ENCODE measurements at regions not wholly inside any gene's neighbourhood (a gene's known extent, or its start where the extent isn't known, plus 50 kb on each side); places are given as distances from the start of the nearest gene placed in this dataset.

DNA sequence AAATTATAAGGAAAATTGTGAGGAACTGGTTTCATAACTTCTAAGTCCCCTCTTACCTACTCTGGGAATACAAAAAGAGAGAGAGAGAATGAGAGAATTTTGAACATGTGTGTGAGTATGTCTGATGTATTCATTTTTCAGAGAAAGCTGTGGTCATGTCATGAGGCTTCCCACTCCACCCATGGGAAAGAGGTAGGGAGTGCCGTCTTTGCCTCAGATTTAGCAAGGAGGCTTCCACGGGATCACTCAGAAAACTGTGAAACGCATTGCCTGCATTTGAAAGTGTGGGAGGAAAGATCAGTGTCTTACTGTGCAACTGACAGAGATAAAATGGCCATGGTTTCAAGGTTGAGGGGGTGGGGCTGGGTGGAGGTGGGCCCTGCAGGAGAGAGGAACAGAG is 331.5 kb upstream of the CTNNB1 start:
- intact Hi-C loops (cut with DNase I; ENCODE audit: low total_unique reads): no loop called here

DNA sequence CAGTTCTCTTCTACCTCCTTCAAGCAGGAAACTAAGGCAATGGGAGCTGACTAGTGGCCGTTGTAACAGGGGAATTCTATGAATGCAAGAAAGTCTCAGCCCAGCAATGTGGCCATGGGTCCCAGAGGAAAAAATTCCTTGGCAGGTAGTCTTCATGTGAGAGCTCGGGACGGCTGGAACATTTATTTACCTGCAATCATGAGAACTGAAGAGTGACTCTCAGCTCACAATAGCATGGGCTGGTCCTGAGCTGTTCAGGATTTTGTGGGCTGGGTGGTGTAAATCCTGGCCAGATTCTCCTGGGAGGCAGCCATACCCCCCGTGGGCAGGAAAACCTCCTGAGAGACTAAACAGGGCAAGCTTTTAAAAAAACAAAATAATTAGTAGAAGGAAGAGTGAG is 330.3 kb upstream of the CTNNB1 start:
- no peak overlapping the region for H3K4me3 ChIP-seq
- H3K27me3 ChIP-seq: no peaks in the 10 kb centered on the region
- TF ChIP-seq EP300 (IDR thresholded peaks at IDR 0.05) (no peak), CTCF (IDR thresholded peaks at IDR 0.05) (no peak), POLR2A (IDR thresholded peaks at IDR 0.05) (no peak), POLR2AphosphoS5 (IDR thresholded peaks at IDR 0.05) (no peak)
- no peak for DNase-seq
- intact Hi-C loops (cut with DNase I; ENCODE audit: low total_unique reads): no loop called here
- no peaks in the 10 kb centered on the region for H3K9me3 ChIP-seq
- WGBS, 5 donors: 28 to 49% (median 38%) methylated on average over 4 of the region's 4 CpGs
- H3K4me1 ChIP-seq: peaks cover 0 to 4% (median 2%) of the 10 kb centered on the region in 4 donors
- no peaks in the 10 kb centered on the region for H3K36me3 ChIP-seq
- no peak overlapping the region for H3K27ac ChIP-seq

More for the DNA sequence above, 331.5 kb upstream of the CTNNB1 start:
- H3K9me3 ChIP-seq: no peaks in the 10 kb centered on the region
- H3K36me3 ChIP-seq: no peaks in the 10 kb centered on the region
- H3K27me3 ChIP-seq: no peaks in the 10 kb centered on the region
- DNase-seq: no peak
- WGBS, 5 donors: 89 to 98% (median 96%) methylated on average over 3 of the region's 3 CpGs
- H3K4me1 ChIP-seq: peaks cover 0 to 3% (median 0%) of the 10 kb centered on the region in 4 donors
- no peak overlapping the region for H3K4me3 ChIP-seq
- TF ChIP-seq EP300 (IDR thresholded peaks at IDR 0.05) (no peak), POLR2A (IDR thresholded peaks at IDR 0.05) (no peak), POLR2AphosphoS5 (IDR thresholded peaks at IDR 0.05) (no peak), CTCF (IDR thresholded peaks at IDR 0.05) (no peak)
- no peak overlapping the region for H3K27ac ChIP-seq

DNA sequence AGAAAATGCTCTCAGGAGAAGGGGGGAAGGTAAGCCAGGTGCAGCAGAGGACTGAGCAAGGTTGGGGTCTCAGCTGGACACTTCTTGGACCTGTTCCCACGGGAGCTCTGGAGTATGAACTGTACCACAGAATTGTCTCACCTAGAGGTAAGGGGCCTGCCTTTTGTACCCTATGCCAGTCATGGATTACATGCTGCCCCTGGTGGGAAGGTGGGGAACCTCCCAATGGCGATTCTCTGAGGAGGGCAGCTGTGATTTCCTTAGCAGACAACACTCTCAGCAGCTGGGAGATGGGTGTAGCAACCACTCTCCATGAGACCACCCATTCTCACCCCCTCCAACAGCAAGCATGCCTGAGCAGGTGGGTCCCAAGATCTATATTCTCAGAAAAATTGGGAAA is 329.4 kb upstream of the CTNNB1 start:
- Histone ChIP-seq H3K4me1 (peaks cover 0 to 4% (median under 1%) of the 10 kb centered on the region in 4 donors), H3K4me3 (no peak overlapping the region), H3K27ac (no peak overlapping the region), H3K36me3 (no peaks in the 10 kb centered on the region), H3K27me3 (no peaks in the 10 kb centered on the region), H3K9me3 (no peaks in the 10 kb centered on the region)
- intact Hi-C loops (cut with DNase I; ENCODE audit: low total_unique reads): no loop called here
- DNase-seq: no peak
- no peak for TF ChIP-seq CTCF (IDR thresholded peaks at IDR 0.05)
- 75 to 91% (median 78%) methylated on average over 1 to 2 of the region's 2 CpGs for whole genome bisulfite sequencing, 5 donors

GRCh38 chr3:40871394-40871793 is 327.9 kb upstream of the CTNNB1 start:
- H3K27ac ChIP-seq: no peak overlapping the region
- TF ChIP-seq POLR2A (IDR thresholded peaks at IDR 0.05): no peak
- TF ChIP-seq EP300 (IDR thresholded peaks at IDR 0.05): no peak
- no peak for TF ChIP-seq CTCF (IDR thresholded peaks at IDR 0.05)
- no peak for TF ChIP-seq POLR2AphosphoS5 (IDR thresholded peaks at IDR 0.05)
- intact Hi-C loops (cut with DNase I; ENCODE audit: low total_unique reads): no loop called here
- 75 to 85% (median 79%) methylated on average over 4 of the region's 4 CpGs for WGBS, 5 donors
- H3K36me3 ChIP-seq: no peaks in the 10 kb centered on the region
- no peaks in the 10 kb centered on the region for H3K9me3 ChIP-seq
- H3K4me1 ChIP-seq: peaks cover 0 to 11% (median 3%) of the 10 kb centered on the region in 4 donors
- no peaks in the 10 kb centered on the region for H3K27me3 ChIP-seq
- H3K4me3 ChIP-seq: no peak overlapping the region
- DNase-seq: no peak
